GM12878 (cell line): ENCODE measurements at regions not wholly inside any gene's neighbourhood (a gene's known extent, or its start where the extent isn't known, plus 50 kb on each side); places are given as distances from the start of the nearest gene placed in this dataset.

Experiments
- ATAC-seq: fragments of 200-7000 bp; cut with Tn5 transposase; 3 replicates; pipeline ENCODE4 v1.9.1; 2020; ENCODE audit warnings: mild to moderate bottlenecking, moderate library complexity
- BruUV-seq: library from RNA; stranded (reverse); fragments of 400-500 nt; replicated peaks from 2 replicates; lab custom pipeline; 2021; lab: Mats Ljungman, UMichigan
- CTCF ChIA-PET: fragments of 300-600 bp; sonication (Branson Sonifier 250); formaldehyde crosslinking; extraction: SDS; loops from one replicate; lab custom pipeline; 2021; ENCODE audit warnings: inconsistent platforms; lab: Yijun Ruan, JAX
- POLR2A ChIA-PET: fragments of 350-600 bp; formaldehyde crosslinking; extraction: SDS; loops from one replicate; lab custom pipeline; 2021; ENCODE audit warnings: inconsistent platforms; lab: Charles Lee
- RAD21 ChIA-PET: fragments of 300-600 bp; sonication (Branson Sonifier 250); formaldehyde crosslinking; loops from one replicate; lab custom pipeline; 2023; ENCODE audit warnings: antibody characterized with exemption; ENCODE audit not compliant: unreplicated experiment; lab: Charles Lee
- SMC1A ChIA-PET: fragments of 300-600 bp; sonication (Branson Sonifier 250); formaldehyde crosslinking; loops from one replicate; lab custom pipeline; 2023; ENCODE audit not compliant: unreplicated experiment, uncharacterized antibody; lab: Charles Lee
- DNase-seq: peaks from one replicate; pipeline ENCODE4 v3.0.0-alpha.2; 2011; ENCODE audit warnings: low read depth, low spot score
- FAIRE-seq: peaks from 3 replicates; lab custom pipeline; 2011; peaks lifted over from hg19 to GRCh38; lab: Jason Lieb, UNC
- H2AFZ ChIP-seq: 2 replicates; pipeline ENCODE4 v1.6.0; 2011; ENCODE audit warnings: low read depth, low read length, control low read depth; ENCODE audit not compliant: control insufficient read depth
- H3K27ac ChIP-seq: 2 replicates; pipeline ENCODE4 v1.5.1; 2011; ENCODE audit warnings: control low read depth; ENCODE audit not compliant: control insufficient read depth, insufficient read depth
- H3K27me3 ChIP-seq, 2 experiments: replicated peaks in 1 of 2; 2 replicates each; pipeline versions ENCODE4 v1.6.0 to v1.6.1; 2011; ENCODE audit warnings: low read length in 1 of 2; ENCODE audit not compliant: control insufficient read depth in 2 of 2, insufficient read depth in 2 of 2
- H3K36me3 ChIP-seq, 2 experiments: 2 replicates each; pipeline ENCODE4 v1.5.1; 2011; ENCODE audit warnings: low read length in 1 of 2; ENCODE audit not compliant: control insufficient read depth in 2 of 2, insufficient read depth in 2 of 2
- H3K4me1 ChIP-seq: 2 replicates; pipeline ENCODE4 v1.6.1; 2011; ENCODE audit warnings: mild to moderate bottlenecking, low read length, moderate library complexity, mixed read lengths; ENCODE audit not compliant: control insufficient read depth, insufficient read depth
- H3K4me2 ChIP-seq: 2 replicates; pipeline ENCODE4 v1.6.0; 2011; ENCODE audit warnings: control low read depth; ENCODE audit not compliant: control insufficient read depth, insufficient read depth
- H3K4me3 ChIP-seq: fragments of 200-600 bp; sonication (generic); 2 replicates; pipeline ENCODE4 v1.5.1; 2016
- H3K79me2 ChIP-seq: 2 replicates; pipeline ENCODE4 v1.6.0; 2011; ENCODE audit warnings: low read length; ENCODE audit not compliant: control insufficient read depth, insufficient read depth
- H3K9ac ChIP-seq: 2 replicates; pipeline ENCODE4 v1.8.0; 2011; ENCODE audit warnings: low read length, control low read depth, mixed read lengths; ENCODE audit not compliant: control insufficient read depth, insufficient read depth
- H3K9me3 ChIP-seq: replicated peaks from 3 replicates; pipeline ENCODE4 v1.5.1; 2011; ENCODE audit warnings: mild to moderate bottlenecking, low read length; ENCODE audit not compliant: control insufficient read depth, insufficient read depth
- H4K20me1 ChIP-seq: 2 replicates; pipeline ENCODE4 v1.6.0; 2011; ENCODE audit not compliant: control insufficient read depth, insufficient read depth
- ATF7 ChIP-seq: fragments of 450-650 bp; IDR thresholded peaks from 2 replicates; pipeline ENCODE4 v1.6.1; 2016; ENCODE audit warnings: low read depth, mild to moderate bottlenecking
- BCLAF1 ChIP-seq: fragments of 450-650 bp; IDR thresholded peaks from 2 replicates; pipeline ENCODE4 v1.6.1; 2017; ENCODE audit warnings: antibody characterized with exemption, mild to moderate bottlenecking, moderate library complexity
- BMI1 ChIP-seq: fragments of 450-650 bp; IDR thresholded peaks from 2 replicates; pipeline ENCODE4 v1.6.1; 2016; ENCODE audit warnings: mild to moderate bottlenecking, moderate library complexity, borderline replicate concordance
- CREB1 ChIP-seq: IDR thresholded peaks from 2 replicates; pipeline ENCODE4 v1.6.1; 2012; ENCODE audit warnings: low read depth, mild to moderate bottlenecking, inconsistent platforms
- E2F8 ChIP-seq: fragments of 450-650 bp; IDR thresholded peaks from 2 replicates; pipeline ENCODE4 v1.6.1; 2018; ENCODE audit warnings: mild to moderate bottlenecking, low read depth, moderate library complexity; ENCODE audit not compliant: partially characterized antibody
- JUNB ChIP-seq: IDR thresholded peaks from 2 replicates; pipeline ENCODE4 v1.6.1; 2016; ENCODE audit warnings: antibody characterized with exemption, mild to moderate bottlenecking
- LARP7 ChIP-seq: fragments of 450-650 bp; IDR thresholded peaks from 2 replicates; pipeline ENCODE4 v1.6.1; 2017; ENCODE audit warnings: mild to moderate bottlenecking
- NFYB ChIP-seq: IDR thresholded peaks from 2 replicates; pipeline ENCODE4 v1.6.1; 2011; ENCODE audit warnings: low read depth, mild to moderate bottlenecking, low read length, improper control_type of control experiment, moderate library complexity; ENCODE audit not compliant: insufficient read depth
- NR2F1 ChIP-seq: fragments of 450-650 bp; conservative IDR thresholded peaks from 2 replicates; pipeline ENCODE4 v1.6.1; 2017; ENCODE audit warnings: mild to moderate bottlenecking
- PAX5 ChIP-seq: IDR thresholded peaks from 2 replicates; pipeline ENCODE4 v1.6.1; 2011; ENCODE audit warnings: low read depth, low read length, borderline replicate concordance
- POLR2AphosphoS2 ChIP-seq: IDR thresholded peaks from 2 replicates; pipeline ENCODE4 v1.6.1; 2011; ENCODE audit warnings: low read depth, mild to moderate bottlenecking, low read length, improper control_type of control experiment, moderate library complexity
- RB1 ChIP-seq: fragments of 450-650 bp; formaldehyde crosslinking; IDR thresholded peaks from 2 replicates; pipeline ENCODE4 v1.6.1; 2017; ENCODE audit warnings: mild to moderate bottlenecking, borderline replicate concordance
- RELB ChIP-seq: fragments of 450-650 bp; IDR thresholded peaks from 2 replicates; pipeline ENCODE4 v1.6.1; 2017; ENCODE audit warnings: low read depth, mild to moderate bottlenecking, moderate library complexity
- RFX5 ChIP-seq: IDR thresholded peaks from 2 replicates; pipeline ENCODE4 v1.6.1; 2011; ENCODE audit warnings: low read depth, low read length, improper control_type of control experiment
- SREBF2 ChIP-seq: IDR thresholded peaks from 2 replicates; pipeline ENCODE4 v1.6.1; 2012; ENCODE audit warnings: mild to moderate bottlenecking, low read length
- YBX1 ChIP-seq: fragments of 450-650 bp; IDR thresholded peaks from 2 replicates; pipeline ENCODE4 v1.6.1; 2016; ENCODE audit warnings: antibody characterized with exemption
- ZNF384 ChIP-seq: IDR thresholded peaks from 2 replicates; pipeline ENCODE4 v1.6.1; 2012; ENCODE audit warnings: low read depth, mild to moderate bottlenecking, low read length, improper control_type of control experiment, borderline replicate concordance
- WGBS: methylation state at CpG from one replicate; pipeline ENCODE4 v1.1.6; 2016; ENCODE audit warnings: low lambda C conversion rate; ENCODE audit not compliant: insufficient replicate concordance, insufficient coverage; ENCODE audit errors: missing lambda C conversion rate; 5-methylcytosine and 5-hydroxymethylcytosine counted together
- in situ Hi-C: fragments of 300-500 bp; cut with MboI; formaldehyde crosslinking; loops from 9 replicates; pipeline ENCODE4 v1.14.3; 2018; ENCODE audit warnings: mixed read lengths
- intact Hi-C: fragments of 100-400 bp; cut with micrococcal nuclease; formaldehyde crosslinking; loops from one replicate; pipeline ENCODE4 v1.14.2; 2022; ENCODE audit not compliant: unreplicated experiment

GRCh38 chr3:177569193-177569592, 371.9 kb upstream of the TBL1XR1 start (continued):
- TF ChIP-seq NFYB (no peak), LARP7 (no peak)

- ChIA-PET RAD21 (no interaction called here), POLR2A (no interaction called here), CTCF (no interaction called here), SMC1A (interaction anchor here (0.6 kb wide), 1 partner anchor 273 kb away, joined by 3 read pairs; no protein-coding TSS in a partner anchor)
- no peak overlapping the region for H3K9ac ChIP-seq
- intact Hi-C loops (no loop called here), in situ Hi-C loops (no loop called here)
- no TSS peak for BruUV-seq
- no peaks in the 10 kb centered on the region for H3K27me3 ChIP-seq
- H3K4me3 ChIP-seq, result no peak overlapping the region
- ATAC-seq (no peak), FAIRE-seq (no peak), DNase-seq (no peak)
- H3K9me3 ChIP-seq, result no peaks in the 10 kb centered on the region
- no peaks in the 10 kb centered on the region for H3K4me1 ChIP-seq
- H3K79me2 ChIP-seq, result no peaks in the 10 kb centered on the region
- H2AFZ ChIP-seq, result no peak overlapping the region
- 76% methylated on average over 4 of the region's 4 CpGs for WGBS
- no peak overlapping the region for H3K27ac ChIP-seq
- H4K20me1 ChIP-seq, result no peaks in the 10 kb centered on the region
- H3K36me3 ChIP-seq, result no peaks in the 10 kb centered on the region
- no peak overlapping the region for H3K4me2 ChIP-seq
- no peak for TF ChIP-seq SREBF2
- no peak for TF ChIP-seq ATF7
- TF ChIP-seq ZNF384, result no peak
- no peak for TF ChIP-seq BCLAF1
- no peak for TF ChIP-seq JUNB
- no peak for TF ChIP-seq RELB
- TF ChIP-seq NR2F1, result no peak
- no peak for TF ChIP-seq RFX5
- TF ChIP-seq BMI1, result no peak
- TF ChIP-seq RB1, result no peak
- TF ChIP-seq POLR2AphosphoS2, result no peak
- no peak for TF ChIP-seq YBX1
- no peak for TF ChIP-seq PAX5
- no peak for TF ChIP-seq E2F8
- TF ChIP-seq CREB1, result no peak
Observed at GRCh38 chr3:177569875-177570657, 372.8 kb upstream of the TBL1XR1 start.
